ENCODE measurements at regions not wholly inside any gene's neighbourhood (a gene's known extent, or its start where the extent isn't known, plus 50 kb on each side); places are given as distances from the start of the nearest gene placed in this dataset.

DNA sequence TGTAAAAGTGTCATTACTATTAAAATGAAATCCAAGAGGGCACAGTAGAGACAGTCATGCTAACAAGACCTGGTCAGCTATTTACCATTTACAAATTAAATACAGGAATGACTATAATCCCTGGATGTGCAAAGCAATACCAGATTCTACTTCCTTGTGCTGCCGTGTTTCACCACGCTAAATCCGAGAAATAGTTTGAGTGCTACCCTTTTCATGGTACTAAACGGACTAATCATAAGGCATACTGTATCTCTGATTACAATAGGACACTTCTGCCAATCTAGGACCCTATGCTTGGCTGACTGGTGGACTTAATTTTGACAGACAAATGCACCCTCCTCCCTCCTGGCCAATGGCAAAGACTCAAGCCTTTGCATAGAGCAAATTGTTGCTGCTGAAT lies 63.0 kb upstream of the NR2F2 start:
- TF ChIP-seq, protein P1, sequence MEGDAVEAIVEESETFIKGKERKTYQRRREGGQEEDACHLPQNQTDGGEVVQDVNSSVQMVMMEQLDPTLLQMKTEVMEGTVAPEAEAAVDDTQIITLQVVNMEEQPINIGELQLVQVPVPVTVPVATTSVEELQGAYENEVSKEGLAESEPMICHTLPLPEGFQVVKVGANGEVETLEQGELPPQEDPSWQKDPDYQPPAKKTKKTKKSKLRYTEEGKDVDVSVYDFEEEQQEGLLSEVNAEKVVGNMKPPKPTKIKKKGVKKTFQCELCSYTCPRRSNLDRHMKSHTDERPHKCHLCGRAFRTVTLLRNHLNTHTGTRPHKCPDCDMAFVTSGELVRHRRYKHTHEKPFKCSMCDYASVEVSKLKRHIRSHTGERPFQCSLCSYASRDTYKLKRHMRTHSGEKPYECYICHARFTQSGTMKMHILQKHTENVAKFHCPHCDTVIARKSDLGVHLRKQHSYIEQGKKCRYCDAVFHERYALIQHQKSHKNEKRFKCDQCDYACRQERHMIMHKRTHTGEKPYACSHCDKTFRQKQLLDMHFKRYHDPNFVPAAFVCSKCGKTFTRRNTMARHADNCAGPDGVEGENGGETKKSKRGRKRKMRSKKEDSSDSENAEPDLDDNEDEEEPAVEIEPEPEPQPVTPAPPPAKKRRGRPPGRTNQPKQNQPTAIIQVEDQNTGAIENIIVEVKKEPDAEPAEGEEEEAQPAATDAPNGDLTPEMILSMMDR (IDR thresholded peaks at IDR 0.05; ENCODE audit: borderline replicate concordance, control extremely low read depth, extremely low read depth, insufficient read depth, missing control alignments): no peak
- in situ Hi-C loops (cut with MboI; ENCODE audit: low sequenced_read_pairs, unreplicated experiment): no loop called here
- no peak for DNase-seq (ENCODE audit: low spot score)

DNA sequence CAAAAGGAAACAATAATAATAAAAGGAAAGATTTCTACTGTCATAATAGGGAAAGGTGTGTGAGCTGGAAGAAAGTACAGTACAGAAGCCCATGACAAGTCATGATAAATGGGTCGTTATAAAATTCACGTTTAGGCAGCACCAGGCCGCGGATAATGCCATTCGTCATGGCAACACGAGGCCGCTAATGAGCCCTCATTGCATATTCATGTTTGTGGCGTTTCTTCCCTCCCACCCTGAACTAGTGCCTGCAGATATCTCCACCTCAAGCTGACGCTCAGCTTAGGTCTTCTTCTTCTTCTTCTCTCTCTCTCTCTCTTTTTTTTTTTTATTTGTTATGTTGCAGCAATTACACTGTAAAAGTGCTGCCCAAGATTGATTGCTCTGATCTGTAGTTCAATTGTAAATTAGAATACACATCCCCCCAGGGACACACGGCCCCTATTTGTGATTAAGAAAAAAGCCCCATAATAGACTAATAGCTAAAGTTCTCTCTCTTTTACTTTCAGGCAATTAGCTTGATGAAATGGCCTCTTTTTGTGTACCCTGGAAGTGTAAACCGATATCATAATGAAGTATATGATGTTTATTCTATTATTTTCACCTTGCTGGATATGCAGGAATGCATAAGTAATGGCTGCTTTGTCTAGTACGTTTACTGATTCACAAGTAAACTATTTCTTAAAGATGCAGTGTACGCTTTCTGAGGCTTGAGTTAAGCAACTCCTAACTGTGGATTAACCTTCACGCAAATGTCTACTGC lies 61.9 kb upstream of the NR2F2 start:
- in situ Hi-C loops (cut with MboI; ENCODE audit: low sequenced_read_pairs, unreplicated experiment): no loop called here
- no peak for DNase-seq (ENCODE audit: low spot score)
- TF ChIP-seq, protein P1 (IDR thresholded peaks at IDR 0.05; ENCODE audit: borderline replicate concordance, control extremely low read depth, extremely low read depth, insufficient read depth, missing control alignments): no peak

GRCh38 chr15:96270581-96271172 lies 59.8 kb upstream of the NR2F2 start:
- TF ChIP-seq, protein P1 (IDR thresholded peaks at IDR 0.05; ENCODE audit: borderline replicate concordance, control extremely low read depth, extremely low read depth, insufficient read depth, missing control alignments): no peak
- DNase-seq (ENCODE audit: low spot score): no peak
- in situ Hi-C loops (cut with MboI; ENCODE audit: low sequenced_read_pairs, unreplicated experiment): no loop called here

- in situ Hi-C loops (cut with MboI; ENCODE audit: low sequenced_read_pairs, unreplicated experiment): no loop called here
- TF ChIP-seq, protein P1 (IDR thresholded peaks at IDR 0.05; ENCODE audit: borderline replicate concordance, control extremely low read depth, extremely low read depth, insufficient read depth, missing control alignments): no peak
- DNase-seq (ENCODE audit: low spot score): no peak
These were observed 58.1 kb upstream of the NR2F2 start for GRCh38 chr15:96272427-96272826.

GRCh38 chr15:96273317-96274086 lies 57.0 kb upstream of the NR2F2 start:
- DNase-seq (ENCODE audit: low spot score): no peak
- in situ Hi-C loops (cut with MboI; ENCODE audit: low sequenced_read_pairs, unreplicated experiment): no loop called here

GRCh38 chr15:96274087-96274440 lies 56.4 kb upstream of the NR2F2 start:
- no peak for DNase-seq (ENCODE audit: low spot score)
- in situ Hi-C loops (cut with MboI; ENCODE audit: low sequenced_read_pairs, unreplicated experiment): no loop called here
- TF ChIP-seq, protein P1 (IDR thresholded peaks at IDR 0.05; ENCODE audit: borderline replicate concordance, control extremely low read depth, extremely low read depth, insufficient read depth, missing control alignments): no peak

More at GRCh38 chr15:96273317-96274086, 57.0 kb upstream of the NR2F2 start:
- TF ChIP-seq, protein P1 (IDR thresholded peaks at IDR 0.05; ENCODE audit: borderline replicate concordance, control extremely low read depth, extremely low read depth, insufficient read depth, missing control alignments): no peak
